ENCODE measurements at regions not wholly inside any gene's neighbourhood (a gene's known extent, or its start where the extent isn't known, plus 50 kb on each side); places are given as distances from the start of the nearest gene placed in this dataset.

- TF ChIP-seq POLR2AphosphoS5 (IDR thresholded peaks at IDR 0.05; ENCODE audit: low read depth, low read length) = no peak
- TF ChIP-seq POLR2A (IDR thresholded peaks at IDR 0.05; ENCODE audit: low read depth, low read length) = no peak
- no peak for TF ChIP-seq TAF1 (IDR thresholded peaks at IDR 0.05; ENCODE audit: borderline replicate concordance, low read depth, low read length)
Measured at GRCh38 chr3:56899851-56900250, 98.1 kb upstream of the ARHGEF3 start.
